ENCODE measurements at regions not wholly inside any gene's neighbourhood (a gene's known extent, or its start where the extent isn't known, plus 50 kb on each side); places are given as distances from the start of the nearest gene placed in this dataset.

DNA sequence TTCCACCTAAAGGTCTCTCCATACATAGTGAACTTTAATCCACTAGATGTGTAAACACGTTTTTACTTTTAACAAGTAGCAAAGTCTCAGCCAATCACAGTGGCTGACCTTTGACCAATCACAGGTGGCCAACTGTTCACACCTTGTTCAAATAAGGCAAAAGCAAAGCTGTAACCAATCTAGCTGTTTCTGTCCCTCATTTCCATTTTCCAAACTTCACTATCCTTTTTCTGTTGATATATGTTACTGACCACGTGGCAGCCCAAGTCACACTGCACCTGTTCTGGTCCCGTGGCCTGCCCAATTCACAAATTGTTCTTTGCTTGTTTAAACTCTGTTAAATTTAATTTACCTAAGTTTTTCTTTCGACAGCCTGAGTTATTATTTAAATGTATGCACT lies 393.5 kb upstream of the NETO1 start:
- H3K27ac ChIP-seq (ENCODE audit: low read depth, low read length), result no peak overlapping the region
- TF ChIP-seq, protein P1, sequence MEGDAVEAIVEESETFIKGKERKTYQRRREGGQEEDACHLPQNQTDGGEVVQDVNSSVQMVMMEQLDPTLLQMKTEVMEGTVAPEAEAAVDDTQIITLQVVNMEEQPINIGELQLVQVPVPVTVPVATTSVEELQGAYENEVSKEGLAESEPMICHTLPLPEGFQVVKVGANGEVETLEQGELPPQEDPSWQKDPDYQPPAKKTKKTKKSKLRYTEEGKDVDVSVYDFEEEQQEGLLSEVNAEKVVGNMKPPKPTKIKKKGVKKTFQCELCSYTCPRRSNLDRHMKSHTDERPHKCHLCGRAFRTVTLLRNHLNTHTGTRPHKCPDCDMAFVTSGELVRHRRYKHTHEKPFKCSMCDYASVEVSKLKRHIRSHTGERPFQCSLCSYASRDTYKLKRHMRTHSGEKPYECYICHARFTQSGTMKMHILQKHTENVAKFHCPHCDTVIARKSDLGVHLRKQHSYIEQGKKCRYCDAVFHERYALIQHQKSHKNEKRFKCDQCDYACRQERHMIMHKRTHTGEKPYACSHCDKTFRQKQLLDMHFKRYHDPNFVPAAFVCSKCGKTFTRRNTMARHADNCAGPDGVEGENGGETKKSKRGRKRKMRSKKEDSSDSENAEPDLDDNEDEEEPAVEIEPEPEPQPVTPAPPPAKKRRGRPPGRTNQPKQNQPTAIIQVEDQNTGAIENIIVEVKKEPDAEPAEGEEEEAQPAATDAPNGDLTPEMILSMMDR (IDR thresholded peaks at IDR 0.05; ENCODE audit: low read depth, low read length), result no peak
- no peak for DNase-seq (ENCODE audit: low read depth, low spot score)
- no peaks in the 10 kb centered on the region for H3K9me3 ChIP-seq (ENCODE audit: control insufficient read depth, insufficient read depth, low read length)
- POLR2A ChIA-PET, result no interaction called here
- H3K27me3 ChIP-seq (ENCODE audit: control insufficient read depth, insufficient read depth, low read length), result no peaks in the 10 kb centered on the region
- H3K4me3 ChIP-seq (ENCODE audit: low read depth, low read length), result no peak overlapping the region
- CTCF ChIA-PET, result no interaction called here

DNA sequence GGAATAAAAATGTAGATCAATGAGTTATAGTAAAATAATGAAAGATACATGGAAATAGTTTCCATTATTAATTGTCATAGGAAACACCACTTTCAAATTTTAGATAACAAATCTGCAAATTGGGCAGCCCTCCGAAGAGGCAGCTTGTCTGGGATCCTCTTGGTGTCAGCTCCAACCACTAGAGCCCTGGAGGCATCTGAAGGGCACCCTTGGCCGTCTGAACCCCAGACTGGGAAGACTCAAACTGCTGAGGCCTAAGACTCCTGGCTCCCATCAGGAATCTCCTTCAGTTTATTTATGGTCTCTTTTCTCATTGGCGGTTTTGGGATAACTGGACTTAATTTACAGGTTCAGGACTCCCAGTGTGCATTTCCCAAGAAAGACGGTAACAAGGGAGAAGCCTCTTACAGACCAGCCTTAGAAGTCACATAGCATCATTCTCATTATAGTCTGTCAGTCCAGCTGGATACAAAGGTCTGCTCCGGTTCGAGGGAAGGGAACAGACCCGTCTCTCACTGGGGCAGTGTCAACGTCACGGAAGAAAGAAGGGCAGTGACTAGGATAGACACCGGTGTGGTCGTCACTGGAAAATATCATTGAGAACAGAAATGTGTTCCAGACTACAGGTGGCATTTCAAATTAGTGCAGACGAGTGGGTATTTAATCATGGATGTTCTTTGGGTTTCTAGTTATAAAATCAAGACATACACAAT lies 390.7 kb upstream of the NETO1 start:
- ChIA-PET CTCF (interaction anchor here (0.8 kb wide), 1 partner anchor 106 kb away, joined by 3 read pairs; no protein-coding TSS in a partner anchor), POLR2A (no interaction called here)
- DNase-seq (ENCODE audit: low read depth, low spot score), result no peak
- no peak overlapping the region for H3K4me3 ChIP-seq (ENCODE audit: low read depth, low read length)
- TF ChIP-seq, protein P1 (IDR thresholded peaks at IDR 0.05; ENCODE audit: low read depth, low read length), result no peak
- H3K27me3 ChIP-seq (ENCODE audit: control insufficient read depth, insufficient read depth, low read length), result no peaks in the 10 kb centered on the region
- H3K27ac ChIP-seq (ENCODE audit: low read depth, low read length), result no peak overlapping the region
- no peaks in the 10 kb centered on the region for H3K9me3 ChIP-seq (ENCODE audit: control insufficient read depth, insufficient read depth, low read length)

DNA sequence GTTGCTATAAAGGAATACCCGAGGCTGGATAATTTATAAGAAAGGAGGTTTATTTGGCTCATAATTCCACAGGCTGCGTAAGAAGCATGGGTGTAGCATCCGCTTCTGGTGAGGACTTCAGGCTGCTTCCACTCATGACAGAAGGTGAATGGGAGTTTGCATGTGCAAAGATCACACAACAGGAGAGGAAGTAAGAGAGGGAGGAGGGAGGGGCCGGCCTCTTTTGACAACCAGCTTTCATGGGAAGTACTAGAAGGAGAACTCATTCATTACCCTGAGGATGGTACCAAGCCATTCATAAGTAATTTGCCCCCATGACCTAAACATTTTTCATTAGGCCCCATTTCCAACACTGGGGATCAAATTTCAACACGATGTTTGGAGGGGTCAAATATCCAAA lies 386.8 kb upstream of the NETO1 start:
- Histone ChIP-seq H3K27ac (ENCODE audit: low read depth, low read length) (no peak overlapping the region), H3K9me3 (ENCODE audit: control insufficient read depth, insufficient read depth, low read length) (no peaks in the 10 kb centered on the region), H3K4me3 (ENCODE audit: low read depth, low read length) (no peak overlapping the region), H3K27me3 (ENCODE audit: control insufficient read depth, insufficient read depth, low read length) (no peaks in the 10 kb centered on the region)
- DNase-seq (ENCODE audit: low read depth, low spot score), result no peak
- POLR2A ChIA-PET, result no interaction called here
- CTCF ChIA-PET, result no interaction called here
- TF ChIP-seq, protein P1 (IDR thresholded peaks at IDR 0.05; ENCODE audit: low read depth, low read length), result no peak

DNA sequence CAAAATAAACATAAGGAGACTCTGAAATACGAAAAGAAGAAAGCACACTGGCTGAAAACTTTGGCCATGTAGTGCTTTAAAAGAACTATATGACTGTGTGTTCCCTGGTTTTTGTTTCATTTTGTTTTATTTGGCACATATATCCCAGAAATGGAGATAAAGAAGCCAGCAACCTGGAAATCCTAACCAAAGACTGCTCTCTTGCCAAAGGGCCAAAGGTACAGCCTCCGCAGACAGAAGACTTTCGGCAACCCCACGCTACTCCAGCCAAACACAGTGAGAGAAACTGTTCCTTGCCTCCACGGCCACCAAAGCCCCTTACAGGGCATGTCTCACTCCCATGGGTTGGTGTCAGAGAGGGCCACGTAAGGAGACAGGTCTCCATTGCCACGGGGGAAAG lies 381.2 kb upstream of the NETO1 start:
- no peaks in the 10 kb centered on the region for H3K9me3 ChIP-seq (ENCODE audit: control insufficient read depth, insufficient read depth, low read length)
- TF ChIP-seq, protein P1 (IDR thresholded peaks at IDR 0.05; ENCODE audit: low read depth, low read length), result no peak
- no peak overlapping the region for H3K4me3 ChIP-seq (ENCODE audit: low read depth, low read length)
- no peaks in the 10 kb centered on the region for H3K27me3 ChIP-seq (ENCODE audit: control insufficient read depth, insufficient read depth, low read length)
- CTCF ChIA-PET, result no interaction called here
- no peak for DNase-seq (ENCODE audit: low read depth, low spot score)
- POLR2A ChIA-PET, result no interaction called here
- H3K27ac ChIP-seq (ENCODE audit: low read depth, low read length), result no peak overlapping the region

DNA sequence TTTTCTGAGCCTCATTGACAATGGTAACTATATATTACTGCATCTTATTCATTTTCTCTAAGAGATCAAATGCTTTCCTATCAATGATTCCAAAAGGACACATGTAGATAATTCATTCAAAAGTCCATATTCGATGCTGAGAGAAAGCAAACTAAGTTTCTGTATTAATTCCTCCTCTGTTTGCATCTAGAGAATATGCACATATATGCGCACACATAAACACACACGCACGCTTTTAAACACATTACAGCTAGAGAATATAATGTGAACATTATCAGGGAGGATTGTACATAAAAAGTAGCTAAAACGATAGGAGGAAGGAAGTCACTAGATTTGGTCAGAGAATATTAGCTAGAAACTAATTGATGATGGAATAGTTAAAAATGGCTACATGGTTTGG lies 379.0 kb upstream of the NETO1 start:
- CTCF ChIA-PET, result interaction anchor here (0.6 kb wide), 1 partner anchor 595 kb away, joined by 6 read pairs; no protein-coding TSS in a partner anchor
- no peak overlapping the region for H3K27ac ChIP-seq (ENCODE audit: low read depth, low read length)

More for the DNA sequence above, 379.0 kb upstream of the NETO1 start:
- no peak for DNase-seq (ENCODE audit: low read depth, low spot score)
- no peaks in the 10 kb centered on the region for H3K9me3 ChIP-seq (ENCODE audit: control insufficient read depth, insufficient read depth, low read length)
- TF ChIP-seq, protein P1 (IDR thresholded peaks at IDR 0.05; ENCODE audit: low read depth, low read length), result no peak
- no peaks in the 10 kb centered on the region for H3K27me3 ChIP-seq (ENCODE audit: control insufficient read depth, insufficient read depth, low read length)
- POLR2A ChIA-PET, result no interaction called here
- no peak overlapping the region for H3K4me3 ChIP-seq (ENCODE audit: low read depth, low read length)
